SU-DHL-6 (cell line): ENCODE measurements at regions not wholly inside any gene's neighbourhood (a gene's known extent, or its start where the extent isn't known, plus 50 kb on each side); places are given as distances from the start of the nearest gene placed in this dataset.

Experiments used
- H2AFZ ChIP-seq: fragments of 200-600 bp; sonication (generic); 2 replicates; pipeline ENCODE4 v1.6.1; 2014; ENCODE audit warnings: low read depth, mild to moderate bottlenecking, moderate library complexity, mixed read lengths, antibody characterized with exemption, low read length; ENCODE audit not compliant: severe bottlenecking
- H3F3A ChIP-seq: fragments of 200-600 bp; shearing (Covaris generic); 2 replicates; pipeline ENCODE4 v1.6.0; 2016; ENCODE audit warnings: antibody characterized with exemption, mild to moderate bottlenecking; ENCODE audit not compliant: insufficient read depth
- H3K27ac ChIP-seq: fragments of 200-600 bp; sonication (generic); 2 replicates; pipeline ENCODE4 v1.5.1; 2016; ENCODE audit warnings: low read depth, mild to moderate bottlenecking, low read length, moderate library complexity, mixed read lengths
- H3K27me3 ChIP-seq: fragments of 200-600 bp; sonication (generic), shearing (Covaris generic); 2 replicates; pipeline ENCODE4 v1.6.0; 2014; ENCODE audit warnings: mild to moderate bottlenecking, low read length
- H3K36me3 ChIP-seq: fragments of 200-600 bp; sonication (generic); 2 replicates; pipeline ENCODE4 v1.6.1; 2014; ENCODE audit warnings: mild to moderate bottlenecking, low read length, mixed read lengths
- H3K4me2 ChIP-seq: fragments of 300-600, 200-600 bp; shearing (Covaris generic), sonication (generic); 2 replicates; pipeline ENCODE4 v1.6.0; 2014; ENCODE audit warnings: low read length, low read depth, mild to moderate bottlenecking; ENCODE audit not compliant: poor library complexity, severe bottlenecking
- H3K4me3 ChIP-seq: fragments of 200-600 bp; sonication (generic); 2 replicates; pipeline ENCODE4 v1.5.1; 2014; ENCODE audit warnings: antibody characterized with exemption, low read length, mild to moderate bottlenecking, mixed read lengths; ENCODE audit not compliant: insufficient read depth, poor library complexity, severe bottlenecking
- H3K79me2 ChIP-seq: fragments of 200-600 bp; sonication (generic); 2 replicates; pipeline ENCODE4 v1.6.1; 2014; ENCODE audit warnings: mild to moderate bottlenecking, low read length, moderate library complexity; ENCODE audit not compliant: insufficient read depth
- H3K9ac ChIP-seq: fragments of 200-600 bp; sonication (generic); 2 replicates; pipeline ENCODE4 v1.7.0; 2014; ENCODE audit warnings: mild to moderate bottlenecking, low read length
- H3K9me2 ChIP-seq: fragments of 200-600 bp; sonication (generic); replicated peaks from 2 replicates; pipeline ENCODE4 v1.6.1; 2014; ENCODE audit warnings: low read length; ENCODE audit not compliant: insufficient read depth
- H3K9me3 ChIP-seq: fragments of 200-600 bp; sonication (generic); 2 replicates; pipeline ENCODE4 v1.6.1; 2014; ENCODE audit warnings: low read length, mixed read lengths; ENCODE audit not compliant: insufficient read depth
- H4K20me1 ChIP-seq: fragments of 200-600 bp; sonication (generic); 2 replicates; pipeline ENCODE4 v1.6.1; 2014; ENCODE audit warnings: low read depth, mild to moderate bottlenecking, antibody characterized with exemption, low read length, moderate library complexity, mixed read lengths
- CTCF ChIP-seq: fragments of 200-600 bp; sonication (generic); IDR thresholded peaks from one replicate; pipeline ENCODE4 v1.5.1; 2017; ENCODE audit warnings: antibody characterized with exemption, mild to moderate bottlenecking, low read length, moderate library complexity; ENCODE audit not compliant: insufficient read depth, poor library complexity, severe bottlenecking
- EZH2phosphoT487 ChIP-seq: fragments of 200-600 bp; sonication (generic), shearing (Covaris generic); conservative IDR thresholded peaks from 2 replicates; pipeline ENCODE4 v1.6.1; 2018; ENCODE audit warnings: mild to moderate bottlenecking, antibody characterized with exemption, low read length, moderate library complexity, mixed read lengths

GRCh38 chr13:52969373-52969772 is 59.2 kb upstream of the OLFM4 start:
- Histone ChIP-seq H3K9ac (no peak overlapping the region), H2AFZ (no peak overlapping the region), H3K9me3 (no peaks in the 10 kb centered on the region), H3K4me2 (no peak overlapping the region), H3K4me3 (no peak overlapping the region), H3K27ac (no peak overlapping the region), H3K36me3 (no peaks in the 10 kb centered on the region), H3K79me2 (no peaks in the 10 kb centered on the region), H4K20me1 (no peaks in the 10 kb centered on the region), H3K27me3 (no peaks in the 10 kb centered on the region), H3K9me2 (no peaks in the 10 kb centered on the region), H3F3A (no peaks in the 10 kb centered on the region)
- TF ChIP-seq CTCF (no peak), EZH2phosphoT487 (no peak)

DNA sequence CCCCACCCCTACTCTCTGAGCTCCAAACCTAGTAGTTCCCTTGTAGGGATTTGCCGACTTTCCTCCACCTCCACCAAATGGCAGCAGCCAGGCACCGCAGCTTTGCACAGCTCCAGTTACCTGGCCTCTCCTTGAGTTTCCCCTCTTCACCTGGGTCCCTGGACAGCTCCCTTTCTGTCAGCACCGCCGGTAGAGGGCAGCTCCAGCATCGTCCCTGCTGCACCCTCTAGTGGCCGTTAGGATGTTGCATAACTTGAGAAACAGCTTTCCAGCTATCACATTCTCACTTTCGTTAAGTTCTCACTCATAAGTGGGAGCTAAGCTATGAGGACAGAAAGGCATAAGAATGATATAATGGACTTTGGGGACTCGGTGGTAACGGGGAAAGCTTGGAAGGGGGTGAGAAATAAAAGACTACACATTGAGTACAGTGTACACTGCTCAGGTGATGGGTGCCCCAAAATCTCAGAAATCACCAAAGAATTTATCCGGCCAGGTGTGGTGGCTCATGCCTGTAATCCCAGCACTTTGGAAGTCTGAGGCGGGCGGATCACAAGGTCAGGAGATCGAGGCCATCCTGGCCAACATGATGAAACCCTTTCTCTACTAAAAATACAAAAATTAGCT is 60.4 kb upstream of the OLFM4 start:
- H3K4me2 ChIP-seq: no peak overlapping the region
- peak; percentile 97 for TF ChIP-seq CTCF
- TF ChIP-seq EZH2phosphoT487: no peak
- no peaks in the 10 kb centered on the region for H3K36me3 ChIP-seq
- H3F3A ChIP-seq: no peaks in the 10 kb centered on the region
- no peak overlapping the region for H3K27ac ChIP-seq
- H3K79me2 ChIP-seq: no peaks in the 10 kb centered on the region
- no peak overlapping the region for H3K4me3 ChIP-seq
- H4K20me1 ChIP-seq: no peaks in the 10 kb centered on the region
- no peak overlapping the region for H2AFZ ChIP-seq
- H3K9ac ChIP-seq: no peak overlapping the region
- H3K9me3 ChIP-seq: no peaks in the 10 kb centered on the region
- no peaks in the 10 kb centered on the region for H3K27me3 ChIP-seq
- H3K9me2 ChIP-seq: no peaks in the 10 kb centered on the region

DNA sequence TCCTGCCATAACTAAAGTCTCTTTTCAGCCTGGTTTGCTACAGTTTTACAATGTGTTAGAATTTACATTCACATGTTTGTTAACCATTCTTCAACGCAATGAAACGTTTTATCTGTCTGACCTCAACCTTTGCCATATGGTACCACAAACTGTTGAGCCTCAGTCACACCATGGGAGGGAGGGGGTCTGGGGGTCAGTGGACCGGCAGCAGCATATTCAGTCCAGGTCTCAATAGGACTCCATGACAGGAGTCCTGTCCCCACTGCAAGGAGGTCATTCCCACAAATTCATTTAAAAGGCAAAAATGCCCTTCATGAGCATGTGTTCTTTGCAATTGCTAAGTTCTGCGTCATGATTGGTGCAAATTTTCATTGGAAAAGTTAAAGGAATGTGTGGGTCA is 66.6 kb upstream of the OLFM4 start:
- Histone ChIP-seq H3K9me3 (no peaks in the 10 kb centered on the region), H2AFZ (no peak overlapping the region), H3K79me2 (no peaks in the 10 kb centered on the region), H3K36me3 (no peaks in the 10 kb centered on the region), H3F3A (no peaks in the 10 kb centered on the region), H3K9me2 (no peaks in the 10 kb centered on the region), H3K4me3 (no peak overlapping the region), H4K20me1 (no peaks in the 10 kb centered on the region), H3K27me3 (no peaks in the 10 kb centered on the region), H3K9ac (no peak overlapping the region), H3K4me2 (no peak overlapping the region), H3K27ac (no peak overlapping the region)
- TF ChIP-seq CTCF: no peak
- TF ChIP-seq EZH2phosphoT487: no peak
